SK-N-MC (cell line): ENCODE measurements at regions not wholly inside any gene's neighbourhood (a gene's known extent, or its start where the extent isn't known, plus 50 kb on each side); places are given as distances from the start of the nearest gene placed in this dataset.

Source experiments
- EZH2 ChIP-seq: fragments of 200-600 bp; sonication (generic); IDR thresholded peaks from one replicate; pipeline ENCODE4 v1.6.1; 2017; ENCODE audit warnings: antibody characterized with exemption
- FOXP2 ChIP-seq: optimal IDR thresholded peaks from 2 replicates; pipeline ENCODE3; 2011; ENCODE audit warnings: mild to moderate bottlenecking, moderate library complexity; ENCODE audit not compliant: insufficient read depth; ENCODE audit errors: extremely low read length, control extremely low read depth
- POLR2AphosphoS5 ChIP-seq: IDR thresholded peaks from 2 replicates; pipeline ENCODE4 v1.6.1; 2012; ENCODE audit warnings: mild to moderate bottlenecking, low read depth, low read length, borderline replicate concordance

- no peak for TF ChIP-seq POLR2AphosphoS5
- TF ChIP-seq EZH2: no peak
- no peak for TF ChIP-seq FOXP2
Observed at GRCh38 chr14:87698481-87698880, 294.5 kb downstream of the GALC start.
